ENCODE measurements at regions not wholly inside any gene's neighbourhood (a gene's known extent, or its start where the extent isn't known, plus 50 kb on each side); places are given as distances from the start of the nearest gene placed in this dataset.
"Not testable (repeated sequence)": the region's sequence is repeated elsewhere in the genome, so short reads cannot be mapped to it uniquely, and the experiment has no call there.

- not testable (repeated sequence) for TF ChIP-seq EZH2 (IDR thresholded peaks at IDR 0.05); POLR2AphosphoS5 (IDR thresholded peaks at IDR 0.05; ENCODE audit: borderline replicate concordance, low read depth, low read length); FOXP2 (optimal IDR thresholded peaks at IDR 0.05; ENCODE audit: control extremely low read depth, extremely low read length, insufficient read depth)
Measured at GRCh38 chr3:23729362-23729761, 76.4 kb upstream of the UBE2E1 start.

Measured in SK-N-MC (cell line).